ENCODE measurements at regions not wholly inside any gene's neighbourhood (a gene's known extent, or its start where the extent isn't known, plus 50 kb on each side); places are given as distances from the start of the nearest gene placed in this dataset.
A peak's percentile ranks its signal among the peaks of the same experiment; 100 is the strongest.

DNA sequence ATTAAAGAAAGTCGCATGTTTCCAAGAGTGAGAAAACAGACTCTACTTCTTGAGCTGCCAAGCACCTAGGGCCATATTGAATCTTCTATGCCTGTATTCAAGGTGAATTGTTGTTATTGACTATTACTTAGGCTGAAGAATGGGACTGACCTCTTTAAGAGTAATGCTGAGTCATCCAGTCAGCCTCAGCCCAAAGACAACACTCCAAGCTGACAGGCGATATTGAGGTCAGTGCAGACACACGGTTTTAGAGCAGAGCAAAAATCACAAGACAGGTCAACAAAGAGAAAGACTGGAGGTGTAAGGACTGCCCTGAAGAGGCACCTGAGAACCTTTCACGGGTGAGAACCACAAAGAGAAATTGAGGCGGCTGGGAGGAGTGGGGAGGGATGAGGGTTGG is 146.9 kb downstream of the MIS18A start:
- H3K27me3 ChIP-seq, result no peaks in the 10 kb centered on the region
- no peak overlapping the region for H3K4me3 ChIP-seq
- peaks cover 4 to 13% (median 11%) of the 10 kb centered on the region in 4 donors for H3K4me1 ChIP-seq
- no peaks in the 10 kb centered on the region for H3K36me3 ChIP-seq
- WGBS, result 61% methylated on average over 5 of the region's 5 CpGs
- no peak overlapping the region for H3K27ac ChIP-seq (replicated peaks in 1 of 4)
- peaks cover 0 to 12% (median 4%) of the 10 kb centered on the region in 4 donors for H3K9me3 ChIP-seq
- TF ChIP-seq POLR2A (IDR thresholded peaks at IDR 0.05; ENCODE audit: low read depth) (no peak), EP300 (IDR thresholded peaks at IDR 0.05) (no peak), POLR2AphosphoS5 (IDR thresholded peaks at IDR 0.05) (no peak), CTCF (IDR thresholded peaks at IDR 0.05) (no peak)
- intact Hi-C loops (cut with DNase I), result no loop called here
- DNase-seq (ENCODE audit: extremely low spot score), result no peak

GRCh38 chr21:32131164-32131563 is 147.7 kb downstream of the MIS18A start:
- peaks cover 4 to 13% (median 11%) of the 10 kb centered on the region in 4 donors for H3K4me1 ChIP-seq
- no peaks in the 10 kb centered on the region for H3K36me3 ChIP-seq
- TF ChIP-seq POLR2AphosphoS5 (IDR thresholded peaks at IDR 0.05) (no peak), CTCF (IDR thresholded peaks at IDR 0.05) (no peak), EP300 (IDR thresholded peaks at IDR 0.05) (no peak), POLR2A (IDR thresholded peaks at IDR 0.05; ENCODE audit: low read depth) (no peak)
- DNase-seq (ENCODE audit: extremely low spot score), result peak; percentile 60
- H3K27me3 ChIP-seq, result no peaks in the 10 kb centered on the region
- H3K27ac ChIP-seq (replicated peaks in 1 of 4), result no peak overlapping the region
- no peak overlapping the region for H3K4me3 ChIP-seq
- H3K9me3 ChIP-seq, result peaks cover 0 to 7% (median 0%) of the 10 kb centered on the region in 4 donors
- WGBS, result 61% methylated on average over 7 of the region's 7 CpGs
- intact Hi-C loops (cut with DNase I), result no loop called here

GRCh38 chr21:32130031-32130891 is 148.6 kb downstream of the MIS18A start:
- no peak overlapping the region for H3K27ac ChIP-seq (replicated peaks in 1 of 4)
- no peak for DNase-seq (ENCODE audit: extremely low spot score)
- intact Hi-C loops (cut with DNase I), result no loop called here
- 92% methylated on average over 5 of the region's 5 CpGs for WGBS
- H3K36me3 ChIP-seq, result no peaks in the 10 kb centered on the region
- no peaks in the 10 kb centered on the region for H3K27me3 ChIP-seq
- TF ChIP-seq POLR2A (IDR thresholded peaks at IDR 0.05; ENCODE audit: low read depth) (no peak), CTCF (IDR thresholded peaks at IDR 0.05) (no peak)
- peaks cover 0 to 7% (median 0%) of the 10 kb centered on the region in 4 donors for H3K9me3 ChIP-seq
- H3K4me3 ChIP-seq, result no peak overlapping the region
- H3K4me1 ChIP-seq, result peaks cover 0 to 13% (median 11%) of the 10 kb centered on the region in 4 donors

DNA sequence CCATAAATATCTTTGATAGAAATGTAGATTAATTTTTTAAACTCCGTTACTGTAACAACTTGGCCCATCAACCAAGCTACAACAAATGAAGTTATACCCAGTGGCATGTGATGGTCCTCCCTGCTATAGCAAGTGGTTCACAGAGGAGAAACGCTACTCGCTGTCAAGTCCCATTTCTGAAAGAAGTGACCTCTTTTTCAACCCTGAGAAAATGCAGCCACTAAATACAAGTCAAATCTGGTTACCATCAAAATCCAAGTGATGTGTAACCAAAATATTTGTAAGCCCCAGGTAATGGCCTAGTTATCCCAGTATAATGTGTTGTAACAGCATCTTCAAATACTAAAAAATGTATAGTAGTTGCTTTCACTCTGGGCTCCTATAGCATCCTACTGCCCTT is 151.8 kb downstream of the MIS18A start:
- H3K4me3 ChIP-seq, result no peak overlapping the region
- peaks cover 0 to 11% (median 5%) of the 10 kb centered on the region in 4 donors for H3K4me1 ChIP-seq
- H3K27ac ChIP-seq (replicated peaks in 1 of 4), result no peak overlapping the region
- H3K36me3 ChIP-seq, result no peaks in the 10 kb centered on the region
- TF ChIP-seq POLR2A (IDR thresholded peaks at IDR 0.05; ENCODE audit: low read depth) (no peak), EP300 (IDR thresholded peaks at IDR 0.05) (no peak), CTCF (IDR thresholded peaks at IDR 0.05) (no peak), POLR2AphosphoS5 (IDR thresholded peaks at IDR 0.05) (no peak)
- WGBS, result 79% methylated on average over 3 of the region's 3 CpGs
- intact Hi-C loops (cut with DNase I), result no loop called here
- no peak for DNase-seq (ENCODE audit: extremely low spot score)
- H3K9me3 ChIP-seq, result peaks cover 0 to 13% (median under 1%) of the 10 kb centered on the region in 4 donors
- no peaks in the 10 kb centered on the region for H3K27me3 ChIP-seq
